Activated T-cell treated with anti-CD3 and anti-CD28 coated beads for 48 hours (primary cell): ENCODE measurements at regions not wholly inside any gene's neighbourhood (a gene's known extent, or its start where the extent isn't known, plus 50 kb on each side); places are given as distances from the start of the nearest gene placed in this dataset.
"Not testable (repeated sequence)": the region's sequence is repeated elsewhere in the genome, so short reads cannot be mapped to it uniquely, and the experiment has no call there.

Experiments
- DNase-seq: peaks from one replicate; pipeline ENCODE4 v3.0.0-alpha.2; 2020; ENCODE audit warnings: low read depth

- no peak for DNase-seq
Measured at GRCh38 chr19:28363254-28363653, 849.7 kb downstream of the UQCRFS1 start.

- no peak for DNase-seq
Measured at GRCh38 chr19:28359431-28360414, 853.2 kb downstream of the UQCRFS1 start.

GRCh38 chr19:28358633-28359032 is 854.3 kb downstream of the UQCRFS1 start:
- DNase-seq = no peak

GRCh38 chr19:28351761-28352160 is 861.2 kb downstream of the UQCRFS1 start:
- DNase-seq = no peak

- DNase-seq = not testable (repeated sequence)
Measured at GRCh38 chr19:28351321-28351720, 861.6 kb downstream of the UQCRFS1 start.

GRCh38 chr19:28350673-28351072 is 862.3 kb downstream of the UQCRFS1 start:
- DNase-seq = no peak

- DNase-seq = no peak
Measured at GRCh38 chr19:28350037-28350436, 862.9 kb downstream of the UQCRFS1 start.

- DNase-seq = no peak
Measured at GRCh38 chr19:28349604-28350003, 863.3 kb downstream of the UQCRFS1 start.

- DNase-seq = no peak
Measured at GRCh38 chr19:28345811-28346210, 867.1 kb downstream of the UQCRFS1 start.

- DNase-seq = no peak
Measured at GRCh38 chr19:28341810-28342350, 871.1 kb downstream of the UQCRFS1 start.

GRCh38 chr19:28334419-28334818 is 878.5 kb downstream of the UQCRFS1 start:
- no peak for DNase-seq

- DNase-seq = no peak
Measured at GRCh38 chr19:28333909-28334308, 879.0 kb downstream of the UQCRFS1 start.

GRCh38 chr19:28332886-28333285 is 880.1 kb downstream of the UQCRFS1 start:
- DNase-seq = no peak

- no peak for DNase-seq
Measured at GRCh38 chr19:28332351-28332750, 880.6 kb downstream of the UQCRFS1 start.

- DNase-seq = no peak
Measured at GRCh38 chr19:28331596-28331995, 881.4 kb downstream of the UQCRFS1 start.

GRCh38 chr19:28330831-28331230 is 882.1 kb downstream of the UQCRFS1 start:
- DNase-seq = no peak

GRCh38 chr19:28329429-28329828 is 883.5 kb downstream of the UQCRFS1 start:
- DNase-seq = no peak

- DNase-seq = no peak
Measured at GRCh38 chr19:28327905-28328304, 885.0 kb downstream of the UQCRFS1 start.

- no peak for DNase-seq
Measured at GRCh38 chr19:28326746-28327145, 886.2 kb downstream of the UQCRFS1 start.

GRCh38 chr19:28324275-28325060 is 888.5 kb downstream of the UQCRFS1 start:
- no peak for DNase-seq

- no peak for DNase-seq
Measured at GRCh38 chr19:28322945-28323344, 890.0 kb downstream of the UQCRFS1 start.

- no peak for DNase-seq
Measured at GRCh38 chr19:28322491-28322890, 890.5 kb downstream of the UQCRFS1 start.

- DNase-seq = no peak
Measured at GRCh38 chr19:28319918-28320317, 893.0 kb downstream of the UQCRFS1 start.
